HepG2 (cell line): ENCODE measurements at regions not wholly inside any gene's neighbourhood (a gene's known extent, or its start where the extent isn't known, plus 50 kb on each side); places are given as distances from the start of the nearest gene placed in this dataset.

Experiments used
- ATAC-seq: fragments of 200-7000 bp; cut with Tn5 transposase; 3 replicates; pipeline ENCODE4 v1.9.1; 2020; ENCODE audit warnings: mild to moderate bottlenecking, moderate library complexity
- BruUV-seq: library from RNA; stranded (reverse); fragments of 400-500 nt; replicated peaks from 2 replicates; lab custom pipeline; 2021; lab: Mats Ljungman, UMichigan
- CTCF ChIA-PET: fragments of 300-600 bp; formaldehyde crosslinking; extraction: SDS; loops from one replicate; lab custom pipeline; 2021; ENCODE audit warnings: low total read pairs, inconsistent platforms, low intra/inter-chr PET ratio; lab: Yijun Ruan, JAX
- POLR2A ChIA-PET: fragments of 350-600 bp; sonication (Branson Sonifier 250); formaldehyde crosslinking; loops from one replicate; lab custom pipeline; 2020; ENCODE audit warnings: antibody characterized with exemption, inconsistent platforms; lab: Yijun Ruan, JAX
- DNase-seq: peaks from one replicate; pipeline ENCODE4 v3.0.0-alpha.2; 2015; ENCODE audit warnings: low spot score
- FAIRE-seq: peaks from 3 replicates; lab custom pipeline; 2011; peaks lifted over from hg19 to GRCh38; lab: Jason Lieb, UNC
- H2AFZ ChIP-seq: one replicate; pipeline ENCODE4 v1.6.1; 2011; ENCODE audit warnings: low read length, inconsistent platforms
- H3K27ac ChIP-seq: fragments of 300-600 bp; 3 replicates; pipeline ENCODE4 v1.8.0; 2011; ENCODE audit warnings: mixed run types, mild to moderate bottlenecking, mixed read lengths, low read length, inconsistent platforms; ENCODE audit not compliant: insufficient read depth; ENCODE audit errors: extremely low read length
- H3K27me3 ChIP-seq, 2 experiments: fragments of 200-600 bp in 1 of 2; 2 replicates in 1 of 2; 3 replicates in 1 of 2; pipeline versions ENCODE4 v1.6.0 to v1.8.0; 2011; ENCODE audit warnings: low read length in 2 of 2, mild to moderate bottlenecking in 2 of 2, moderate library complexity in 2 of 2, inconsistent platforms in 1 of 2; ENCODE audit not compliant: insufficient read depth in 2 of 2, control insufficient read depth in 1 of 2
- H3K36me3 ChIP-seq, 2 experiments: fragments of 200-600 bp in 1 of 2; replicated peaks in 1 of 2; 2 replicates in 1 of 2; 3 replicates in 1 of 2; pipeline versions ENCODE4 v1.5.1 to v1.8.0; 2011; ENCODE audit warnings: low read length in 2 of 2, inconsistent platforms in 1 of 2; ENCODE audit not compliant: insufficient read depth in 2 of 2, control insufficient read depth in 1 of 2
- H3K4me1 ChIP-seq: 2 replicates; pipeline ENCODE4 v1.5.1; 2012; ENCODE audit warnings: low read length, inconsistent platforms; ENCODE audit not compliant: insufficient read depth
- H3K4me2 ChIP-seq: 2 replicates; pipeline ENCODE4 v1.6.0; 2011; ENCODE audit warnings: low read depth, low read length, inconsistent platforms
- H3K4me3 ChIP-seq, 3 experiments: fragments of 200-600 bp in 1 of 3; sonication (generic), shearing (Covaris generic) in 1 of 3; replicated peaks in 1 of 3; 2 replicates each; pipeline ENCODE4 v1.5.1; 2011 to 2016; ENCODE audit warnings: low read length in 3 of 3, inconsistent platforms in 2 of 3, low read depth in 2 of 3, mild to moderate bottlenecking in 2 of 3, control low read depth in 1 of 3, mixed read lengths in 1 of 3; ENCODE audit not compliant: insufficient read depth in 1 of 3
- H3K79me2 ChIP-seq: one replicate; pipeline ENCODE4 v1.6.1; 2011; ENCODE audit warnings: low read length, inconsistent platforms; ENCODE audit not compliant: insufficient read depth
- H3K9ac ChIP-seq: 2 replicates; pipeline ENCODE4 v1.6.0; 2011; ENCODE audit warnings: mild to moderate bottlenecking, low read depth, low read length, inconsistent platforms; ENCODE audit not compliant: insufficient read depth
- H3K9me3 ChIP-seq: 2 replicates; pipeline ENCODE4 v1.5.1; 2012; ENCODE audit warnings: mild to moderate bottlenecking, low read length
- H4K20me1 ChIP-seq: 2 replicates; pipeline ENCODE4 v1.6.0; 2011; ENCODE audit warnings: inconsistent platforms, mild to moderate bottlenecking, low read length, moderate library complexity; ENCODE audit not compliant: insufficient read depth
- BORCS8-MEF2B ChIP-seq: sonication (generic); formaldehyde crosslinking; IDR thresholded peaks from 2 replicates; pipeline ENCODE4 v1.8.0; 2022; ENCODE audit warnings: mild to moderate bottlenecking, missing genetic modification reagents
- CBX1 ChIP-seq: IDR thresholded peaks from one replicate; pipeline ENCODE4 v1.6.1; 2016; ENCODE audit warnings: antibody characterized with exemption, low read depth
- IRF2 ChIP-seq: IDR thresholded peaks from 2 replicates; pipeline ENCODE4 v1.6.1; 2018; ENCODE audit warnings: missing genetic modification reagents, missing compliant biosample characterization
- KDM4B ChIP-seq: sonication (generic); formaldehyde crosslinking; IDR thresholded peaks from 2 replicates; pipeline ENCODE4 v1.4.0; 2020; ENCODE audit warnings: missing genetic modification reagents
- MAF1 ChIP-seq: sonication (generic); formaldehyde crosslinking; IDR thresholded peaks from 2 replicates; pipeline ENCODE4 v1.5.0; 2020; ENCODE audit warnings: missing genetic modification reagents, borderline replicate concordance
- SMAD9 ChIP-seq: sonication (generic); formaldehyde crosslinking; IDR thresholded peaks from 2 replicates; pipeline ENCODE4 v1.5.1; 2020; ENCODE audit warnings: mild to moderate bottlenecking, missing genetic modification reagents
- SNAPC2 ChIP-seq: sonication (generic); formaldehyde crosslinking; IDR thresholded peaks from 2 replicates; pipeline ENCODE4 v1.8.1; 2022; ENCODE audit warnings: mild to moderate bottlenecking, missing genetic modification reagents
- ZNF431 ChIP-seq: sonication (generic); formaldehyde crosslinking; IDR thresholded peaks from 2 replicates; pipeline ENCODE4 v1.9.0; 2022; ENCODE audit warnings: missing genetic modification reagents, low read depth, mild to moderate bottlenecking, borderline replicate concordance
- ZNF558 ChIP-seq: sonication (generic); formaldehyde crosslinking; IDR thresholded peaks from 2 replicates; pipeline ENCODE4 v1.9.0; 2022; ENCODE audit warnings: mild to moderate bottlenecking, missing genetic modification reagents, borderline replicate concordance
- WGBS: methylation state at CpG from one replicate; pipeline ENCODE4 v1.1.6; 2017; ENCODE audit warnings: low lambda C conversion rate; 5-methylcytosine and 5-hydroxymethylcytosine counted together
- in situ Hi-C: cut with HindIII; loops from 2 replicates; pipeline ENCODE4 v1.10.0; 2017; ENCODE audit warnings: low pct_unique_long_range_greater_than_20kb; ENCODE audit not compliant: extremely low pct_ligation_motif_present
- intact Hi-C: fragments of 100-400 bp; cut with micrococcal nuclease; formaldehyde crosslinking; loops from one replicate; pipeline ENCODE4 v1.10.0; 2022; ENCODE audit not compliant: unreplicated experiment
- TF ChIP-seq, protein P1 (sequence below): sonication (generic); formaldehyde crosslinking; IDR thresholded peaks from 2 replicates; pipeline ENCODE4 v1.5.0; 2020; ENCODE audit warnings: missing genetic modification reagents

- intact Hi-C loops, result no loop called here
- Histone ChIP-seq H3K9me3 (no peaks in the 10 kb centered on the region), H3K9ac (no peak overlapping the region), H2AFZ (no peak overlapping the region), H3K4me1 (no peaks in the 10 kb centered on the region), H3K27me3 (peaks cover 3 to 53% of the 10 kb centered on the region in 2 experiments; a peak in 3 of 5 replicates), H3K4me3 (no peak overlapping the region), H3K27ac (no peak overlapping the region), H3K36me3 (no peaks in the 10 kb centered on the region), H3K79me2 (no peaks in the 10 kb centered on the region), H4K20me1 (no peaks in the 10 kb centered on the region), H3K4me2 (no peak overlapping the region)
- FAIRE-seq, result no peak
- in situ Hi-C loops, result no loop called here
- no TSS peak for BruUV-seq
- POLR2A ChIA-PET, result no interaction called here
- no peak for DNase-seq
- no peak for TF ChIP-seq SMAD9 (CRISPR knock-in tag)
- TF ChIP-seq IRF2 (CRISPR knock-in tag), result no peak
- no peak for TF ChIP-seq MAF1 (CRISPR knock-in tag)
- no peak for TF ChIP-seq SNAPC2 (CRISPR knock-in tag)
- no peak for TF ChIP-seq ZNF431 (CRISPR knock-in tag)
- no peak for TF ChIP-seq KDM4B (CRISPR knock-in tag)
- no peak for TF ChIP-seq ZNF558 (CRISPR knock-in tag)
- TF ChIP-seq CBX1, result no peak
- TF ChIP-seq BORCS8-MEF2B, result no peak
- TF ChIP-seq, protein P1, sequence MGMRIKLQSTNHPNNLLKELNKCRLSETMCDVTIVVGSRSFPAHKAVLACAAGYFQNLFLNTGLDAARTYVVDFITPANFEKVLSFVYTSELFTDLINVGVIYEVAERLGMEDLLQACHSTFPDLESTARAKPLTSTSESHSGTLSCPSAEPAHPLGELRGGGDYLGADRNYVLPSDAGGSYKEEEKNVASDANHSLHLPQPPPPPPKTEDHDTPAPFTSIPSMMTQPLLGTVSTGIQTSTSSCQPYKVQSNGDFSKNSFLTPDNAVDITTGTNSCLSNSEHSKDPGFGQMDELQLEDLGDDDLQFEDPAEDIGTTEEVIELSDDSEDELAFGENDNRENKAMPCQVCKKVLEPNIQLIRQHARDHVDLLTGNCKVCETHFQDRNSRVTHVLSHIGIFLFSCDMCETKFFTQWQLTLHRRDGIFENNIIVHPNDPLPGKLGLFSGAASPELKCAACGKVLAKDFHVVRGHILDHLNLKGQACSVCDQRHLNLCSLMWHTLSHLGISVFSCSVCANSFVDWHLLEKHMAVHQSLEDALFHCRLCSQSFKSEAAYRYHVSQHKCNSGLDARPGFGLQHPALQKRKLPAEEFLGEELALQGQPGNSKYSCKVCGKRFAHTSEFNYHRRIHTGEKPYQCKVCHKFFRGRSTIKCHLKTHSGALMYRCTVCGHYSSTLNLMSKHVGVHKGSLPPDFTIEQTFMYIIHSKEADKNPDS (CRISPR knock-in tag), result no peak
- ATAC-seq, result no peak
- CTCF ChIA-PET, result no interaction called here
- 29% methylated on average over 9 of the region's 10 CpGs for WGBS
These were observed 130.1 kb upstream of the PRR20G start for GRCh38 chr3:127417709-127418559.
